Neural progenitor cell (in vitro differentiated cells): ENCODE measurements at regions not wholly inside any gene's neighbourhood (a gene's known extent, or its start where the extent isn't known, plus 50 kb on each side); places are given as distances from the start of the nearest gene placed in this dataset.

Experiments
- CTCF ChIP-seq: fragments of 200-600 bp; sonication (generic); IDR thresholded peaks from 2 replicates; pipeline ENCODE4 v1.5.1; 2017; ENCODE audit warnings: antibody characterized with exemption, mild to moderate bottlenecking
- EZH2 ChIP-seq: fragments of 200-600 bp; sonication (generic); IDR thresholded peaks from 2 replicates; pipeline ENCODE4 v1.6.1; 2017; ENCODE audit warnings: antibody characterized with exemption, mild to moderate bottlenecking, moderate library complexity
- EZH2phosphoT487 ChIP-seq: fragments of 200-600 bp; sonication (generic); IDR thresholded peaks from 2 replicates; pipeline ENCODE4 v1.6.1; 2017; ENCODE audit warnings: antibody characterized with exemption

GRCh38 chr3:82883072-82883471 lies 1121.6 kb upstream of the GBE1 start:
- no peak for TF ChIP-seq CTCF
- TF ChIP-seq EZH2phosphoT487 = no peak
- no peak for TF ChIP-seq EZH2
